Breast epithelium (tissue), 4 donors: ENCODE measurements at regions not wholly inside any gene's neighbourhood (a gene's known extent, or its start where the extent isn't known, plus 50 kb on each side); places are given as distances from the start of the nearest gene placed in this dataset.

Experiments used
- DNase-seq, 2 donors: peaks; one replicate each; pipeline ENCODE4 v3.0.0-alpha.2; 2019; ENCODE audit warnings: low spot score in 2 of 2
- H3K27ac ChIP-seq, 2 donors: fragments of 200-600 bp; sonication (generic) in 1 of 2; one replicate each; pipeline ENCODE4 v1.5.1; 2016 to 2019; ENCODE audit warnings: mild to moderate bottlenecking in 1 of 2
- H3K27me3 ChIP-seq, 2 donors: fragments of 200-600 bp; sonication (generic) in 1 of 2; one replicate each; pipeline versions ENCODE4 v1.5.1 to v1.6.0; 2017 to 2019; ENCODE audit warnings: control low read depth in 1 of 2, mild to moderate bottlenecking in 1 of 2
- H3K36me3 ChIP-seq: fragments of 200-600 bp; one replicate; pipeline ENCODE4 v1.5.1; 2019
- H3K4me1 ChIP-seq, 2 donors: fragments of 200-600 bp; sonication (generic); one replicate each; pipeline ENCODE4 v1.5.1; 2016 to 2019; ENCODE audit warnings: control low read depth in 1 of 2
- H3K4me3 ChIP-seq, 3 donors: fragments of 200-600 bp; sonication (generic); 1 replicate in 2 of 3; 2 replicates in 1 of 3; pipeline ENCODE4 v1.5.1; 2016 to 2019; ENCODE audit warnings: mild to moderate bottlenecking in 3 of 3, moderate library complexity in 2 of 3
- H3K9me3 ChIP-seq, 2 donors: fragments of 200-600 bp; sonication (generic) in 1 of 2; one replicate each; pipeline ENCODE4 v1.5.1; 2016 to 2019; ENCODE audit warnings: control low read depth in 1 of 2
- POLR2A ChIP-seq: fragments of 450-650 bp; IDR thresholded peaks from one replicate; pipeline ENCODE4 v1.6.1; 2016; ENCODE audit warnings: antibody characterized with exemption, mild to moderate bottlenecking, moderate library complexity
- POLR2AphosphoS5 ChIP-seq, 3 donors: sonication (generic); formaldehyde crosslinking; IDR thresholded peaks; one replicate each; pipeline ENCODE4 v1.6.1; 2017; ENCODE audit warnings: antibody characterized with exemption in 3 of 3
- intact Hi-C: fragments of 100-400 bp; cut with DNase I; formaldehyde crosslinking; loops from one replicate; pipeline ENCODE4 v1.15.1; 2023; ENCODE audit warnings: low total_unique reads
- TF ChIP-seq, protein P1 (sequence below), 3 donors: fragments of 450-650 bp; IDR thresholded peaks; one replicate each; pipeline ENCODE4 v1.5.1; 2016 to 2017; ENCODE audit warnings: antibody characterized with exemption in 3 of 3, mild to moderate bottlenecking in 3 of 3, moderate library complexity in 3 of 3

GRCh38 chr10:104505521-104506042 lies 135.5 kb upstream of the SORCS3 start:
- TF ChIP-seq POLR2A (no peak), POLR2AphosphoS5 (IDR thresholded peaks at IDR 0.05) (no peak)
- TF ChIP-seq, protein P1, sequence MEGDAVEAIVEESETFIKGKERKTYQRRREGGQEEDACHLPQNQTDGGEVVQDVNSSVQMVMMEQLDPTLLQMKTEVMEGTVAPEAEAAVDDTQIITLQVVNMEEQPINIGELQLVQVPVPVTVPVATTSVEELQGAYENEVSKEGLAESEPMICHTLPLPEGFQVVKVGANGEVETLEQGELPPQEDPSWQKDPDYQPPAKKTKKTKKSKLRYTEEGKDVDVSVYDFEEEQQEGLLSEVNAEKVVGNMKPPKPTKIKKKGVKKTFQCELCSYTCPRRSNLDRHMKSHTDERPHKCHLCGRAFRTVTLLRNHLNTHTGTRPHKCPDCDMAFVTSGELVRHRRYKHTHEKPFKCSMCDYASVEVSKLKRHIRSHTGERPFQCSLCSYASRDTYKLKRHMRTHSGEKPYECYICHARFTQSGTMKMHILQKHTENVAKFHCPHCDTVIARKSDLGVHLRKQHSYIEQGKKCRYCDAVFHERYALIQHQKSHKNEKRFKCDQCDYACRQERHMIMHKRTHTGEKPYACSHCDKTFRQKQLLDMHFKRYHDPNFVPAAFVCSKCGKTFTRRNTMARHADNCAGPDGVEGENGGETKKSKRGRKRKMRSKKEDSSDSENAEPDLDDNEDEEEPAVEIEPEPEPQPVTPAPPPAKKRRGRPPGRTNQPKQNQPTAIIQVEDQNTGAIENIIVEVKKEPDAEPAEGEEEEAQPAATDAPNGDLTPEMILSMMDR (IDR thresholded peaks at IDR 0.05), result no peak
- H3K27me3 ChIP-seq, result no peaks in the 10 kb centered on the region
- no peaks in the 10 kb centered on the region for H3K36me3 ChIP-seq
- H3K27ac ChIP-seq, result no peak overlapping the region
- no peaks in the 10 kb centered on the region for H3K4me1 ChIP-seq
- DNase-seq, result no peak
- H3K4me3 ChIP-seq, result no peak overlapping the region
- intact Hi-C loops, result no loop called here
- H3K9me3 ChIP-seq, result no peaks in the 10 kb centered on the region

DNA sequence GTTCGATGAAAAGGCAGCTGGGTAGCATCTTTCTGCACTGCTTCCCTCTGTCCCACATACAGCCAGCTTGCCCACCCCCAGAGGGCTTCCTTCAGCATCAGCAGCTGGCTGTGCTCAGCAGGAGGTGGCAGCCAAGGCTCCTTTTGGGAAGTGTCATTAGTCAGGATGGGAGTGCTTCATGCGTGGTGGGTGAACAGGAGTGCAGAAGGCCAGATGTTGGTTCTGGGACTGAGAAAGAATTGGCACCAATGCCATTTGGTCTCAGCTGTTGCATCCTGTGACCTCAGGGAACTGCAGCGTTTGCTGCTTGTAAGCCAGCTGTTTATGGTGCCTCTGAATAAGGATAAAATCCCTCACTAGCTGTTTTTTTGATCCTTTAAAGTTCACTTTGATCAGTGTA lies 131.1 kb upstream of the SORCS3 start:
- Histone ChIP-seq H3K9me3 (no peaks in the 10 kb centered on the region), H3K27me3 (no peaks in the 10 kb centered on the region), H3K36me3 (no peaks in the 10 kb centered on the region), H3K4me1 (no peaks in the 10 kb centered on the region), H3K4me3 (no peak overlapping the region), H3K27ac (no peak overlapping the region)
- DNase-seq, result no peak
- TF ChIP-seq POLR2A (no peak), POLR2AphosphoS5 (IDR thresholded peaks at IDR 0.05) (no peak)
- TF ChIP-seq, protein P1 (IDR thresholded peaks at IDR 0.05), result no peak
- intact Hi-C loops, result loop anchor here (1.0 kb wide), 1 partner anchor 8 kb away; no protein-coding TSS in a partner anchor

DNA sequence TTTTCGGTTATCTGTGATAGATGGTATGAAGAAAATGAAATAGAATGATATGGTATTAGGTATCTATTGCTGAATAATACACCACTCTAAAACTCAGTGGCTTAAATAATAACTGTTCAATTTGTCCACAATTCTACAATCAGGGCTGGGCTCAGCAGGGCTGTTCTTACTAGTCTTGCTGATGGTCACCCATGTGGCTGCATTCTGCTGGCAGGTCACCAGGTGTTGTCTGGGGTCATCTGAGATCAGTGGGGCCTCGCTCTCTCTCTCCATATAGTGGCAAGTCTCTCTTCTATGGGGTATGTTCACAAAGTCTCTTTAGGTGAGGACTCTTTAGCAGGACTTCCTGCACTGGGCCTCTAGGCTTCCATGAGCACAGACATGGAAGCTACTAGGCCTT lies 130.4 kb upstream of the SORCS3 start:
- intact Hi-C loops, result no loop called here
- no peak for DNase-seq
- H3K4me3 ChIP-seq, result no peak overlapping the region
- no peaks in the 10 kb centered on the region for H3K4me1 ChIP-seq
- H3K27me3 ChIP-seq, result no peaks in the 10 kb centered on the region
- no peaks in the 10 kb centered on the region for H3K36me3 ChIP-seq
- H3K27ac ChIP-seq, result no peak overlapping the region
- TF ChIP-seq POLR2AphosphoS5 (IDR thresholded peaks at IDR 0.05) (no peak), POLR2A (no peak)
- TF ChIP-seq, protein P1 (IDR thresholded peaks at IDR 0.05), result no peak
- no peaks in the 10 kb centered on the region for H3K9me3 ChIP-seq

DNA sequence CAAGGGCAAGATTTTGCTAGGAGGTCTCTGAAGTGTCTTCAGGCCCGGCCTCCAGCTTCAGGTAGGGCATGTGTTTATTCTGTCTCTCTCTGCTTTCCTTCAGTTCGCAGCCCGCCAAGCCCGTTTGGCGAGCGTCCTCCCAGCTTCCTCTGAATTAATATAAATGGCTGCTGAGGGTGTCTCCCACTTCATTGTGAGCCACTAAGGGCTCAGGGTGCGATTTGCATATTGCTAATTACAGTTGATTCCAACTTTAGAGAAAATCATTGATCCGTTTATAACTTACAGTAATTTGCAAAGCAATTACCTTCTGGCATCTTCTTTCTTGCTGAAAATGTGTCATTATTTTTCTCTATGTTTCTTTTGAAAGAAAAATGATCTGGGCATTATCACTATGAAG lies 128.3 kb upstream of the SORCS3 start:
- no peak for DNase-seq
- Histone ChIP-seq H3K36me3 (no peaks in the 10 kb centered on the region), H3K27ac (no peak overlapping the region), H3K4me1 (no peaks in the 10 kb centered on the region), H3K9me3 (no peaks in the 10 kb centered on the region), H3K27me3 (no peaks in the 10 kb centered on the region), H3K4me3 (no peak overlapping the region)
- no peak for TF ChIP-seq POLR2AphosphoS5 (IDR thresholded peaks at IDR 0.05)
- no peak for TF ChIP-seq POLR2A
- TF ChIP-seq, protein P1 (IDR thresholded peaks at IDR 0.05), result no peak
- intact Hi-C loops, result no loop called here

GRCh38 chr10:104515678-104516199 lies 125.4 kb upstream of the SORCS3 start:
- no peak overlapping the region for H3K4me3 ChIP-seq
- no peak for DNase-seq
- intact Hi-C loops, result no loop called here

More at GRCh38 chr10:104515678-104516199, 125.4 kb upstream of the SORCS3 start:
- no peak overlapping the region for H3K27ac ChIP-seq
- H3K36me3 ChIP-seq, result no peaks in the 10 kb centered on the region
- TF ChIP-seq, protein P1 (IDR thresholded peaks at IDR 0.05), result no peak
- TF ChIP-seq POLR2A (no peak), POLR2AphosphoS5 (IDR thresholded peaks at IDR 0.05) (no peak)
- no peaks in the 10 kb centered on the region for H3K9me3 ChIP-seq
- H3K4me1 ChIP-seq, result no peaks in the 10 kb centered on the region
- no peaks in the 10 kb centered on the region for H3K27me3 ChIP-seq
